Fibroblast of lung (primary cell): ENCODE measurements at regions not wholly inside any gene's neighbourhood (a gene's known extent, or its start where the extent isn't known, plus 50 kb on each side); places are given as distances from the start of the nearest gene placed in this dataset.

Experiments
- EZH2 ChIP-seq: IDR thresholded peaks from 2 replicates; pipeline ENCODE4 v1.5.1; 2012; ENCODE audit warnings: low read length, control low read depth, mild to moderate bottlenecking; ENCODE audit errors: missing control alignments
- TF ChIP-seq, protein P1 (sequence below), 2 donors: IDR thresholded peaks in 1 of 2; conservative IDR thresholded peaks in 1 of 2; 1 replicate in 1 of 2; 2 replicates in 1 of 2; pipeline ENCODE4 v1.5.1; 2011 to 2012; ENCODE audit warnings: low read length in 2 of 2, control low read depth in 1 of 2, inconsistent platforms in 1 of 2, low read depth in 1 of 2, mild to moderate bottlenecking in 1 of 2

DNA sequence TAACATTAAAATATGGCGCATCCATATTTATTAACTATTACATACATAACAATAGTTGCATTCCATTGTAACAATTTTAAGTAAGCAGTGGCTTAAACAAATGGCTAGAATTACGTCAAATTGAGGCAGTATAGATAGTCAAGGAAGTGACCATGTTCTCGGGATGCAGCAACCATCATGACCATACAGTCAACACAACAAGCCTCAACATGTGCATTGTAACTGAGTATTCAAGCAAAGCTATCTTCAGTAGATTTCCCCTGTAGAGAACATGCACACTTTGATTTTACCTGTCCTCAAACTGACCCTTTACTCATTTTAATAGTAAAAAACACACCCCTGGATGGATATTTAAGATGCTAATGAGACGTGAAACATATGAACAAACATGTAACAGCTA lies 356.4 kb downstream of the HINT1 start:
- TF ChIP-seq, protein P1, sequence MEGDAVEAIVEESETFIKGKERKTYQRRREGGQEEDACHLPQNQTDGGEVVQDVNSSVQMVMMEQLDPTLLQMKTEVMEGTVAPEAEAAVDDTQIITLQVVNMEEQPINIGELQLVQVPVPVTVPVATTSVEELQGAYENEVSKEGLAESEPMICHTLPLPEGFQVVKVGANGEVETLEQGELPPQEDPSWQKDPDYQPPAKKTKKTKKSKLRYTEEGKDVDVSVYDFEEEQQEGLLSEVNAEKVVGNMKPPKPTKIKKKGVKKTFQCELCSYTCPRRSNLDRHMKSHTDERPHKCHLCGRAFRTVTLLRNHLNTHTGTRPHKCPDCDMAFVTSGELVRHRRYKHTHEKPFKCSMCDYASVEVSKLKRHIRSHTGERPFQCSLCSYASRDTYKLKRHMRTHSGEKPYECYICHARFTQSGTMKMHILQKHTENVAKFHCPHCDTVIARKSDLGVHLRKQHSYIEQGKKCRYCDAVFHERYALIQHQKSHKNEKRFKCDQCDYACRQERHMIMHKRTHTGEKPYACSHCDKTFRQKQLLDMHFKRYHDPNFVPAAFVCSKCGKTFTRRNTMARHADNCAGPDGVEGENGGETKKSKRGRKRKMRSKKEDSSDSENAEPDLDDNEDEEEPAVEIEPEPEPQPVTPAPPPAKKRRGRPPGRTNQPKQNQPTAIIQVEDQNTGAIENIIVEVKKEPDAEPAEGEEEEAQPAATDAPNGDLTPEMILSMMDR (conservative IDR thresholded peaks at IDR 0.05 in 1 of 2, IDR thresholded peaks at IDR 0.05 in 1 of 2; ENCODE audit: low read depth in 1 of 2, low read length in 2 of 2): no peak
- no peak for TF ChIP-seq EZH2
